HCT116 (cell line): ENCODE measurements at regions not wholly inside any gene's neighbourhood (a gene's known extent, or its start where the extent isn't known, plus 50 kb on each side); places are given as distances from the start of the nearest gene placed in this dataset.

Source experiments
- ATAC-seq: fragments of 200-7000 bp; cut with Tn5 transposase; 2 replicates; pipeline ENCODE4 v1.9.1; 2020; ENCODE audit warnings: mild to moderate bottlenecking, moderate library complexity
- BruUV-seq: library from RNA; stranded (reverse); fragments of 400-500 nt; replicated peaks from 2 replicates; lab custom pipeline; 2021; lab: Mats Ljungman, UMichigan
- CTCF ChIA-PET: fragments of 300-600 bp; sonication (Branson Sonifier 250); formaldehyde crosslinking; loops from one replicate; lab custom pipeline; 2021; ENCODE audit warnings: antibody characterized with exemption; lab: Charles Lee
- POLR2A ChIA-PET: fragments of 300-600, 350-600 bp; sonication (Branson Sonifier 250); formaldehyde crosslinking; loops from one replicate; lab custom pipeline; 2021; ENCODE audit warnings: antibody characterized with exemption; lab: Charles Lee
- RAD21 ChIA-PET, 2 experiments: fragments of 300-600 bp; sonication (Branson Sonifier 250); formaldehyde crosslinking; loops; one replicate each; lab custom pipeline; 2023; ENCODE audit warnings: low total read pairs in 2 of 2; ENCODE audit not compliant: uncharacterized antibody in 2 of 2, unreplicated experiment in 2 of 2, low non-redundant PET in 1 of 2; lab: Charles Lee
- DNase-seq: peaks from one replicate; pipeline ENCODE4 v3.0.0-alpha.2; 2010; ENCODE audit warnings: low read depth, low spot score
- H2AFZ ChIP-seq: fragments of 200-600 bp; shearing (Covaris generic), sonication (generic); 2 replicates; pipeline ENCODE4 v1.6.1; 2017; ENCODE audit warnings: low read depth, mixed run types, mixed read lengths, antibody characterized with exemption, low read length; ENCODE audit not compliant: poor library complexity, severe bottlenecking
- H3K27ac ChIP-seq: 2 replicates; pipeline ENCODE4 v1.5.1; 2012; ENCODE audit warnings: low read depth, low read length
- H3K27me3 ChIP-seq: fragments of 200-600 bp; sonication (generic); 2 replicates; pipeline ENCODE4 v1.6.1; 2016; ENCODE audit warnings: mixed run types, low read length, mixed read lengths; ENCODE audit not compliant: insufficient read depth
- H3K36me3 ChIP-seq, 2 experiments: fragments of 200-500 bp in 1 of 2; fragments of 200-600 bp in 1 of 2; sonication (Bioruptor generic) in 1 of 2; sonication (generic) in 1 of 2; 2 replicates each; pipeline versions ENCODE4 v1.5.1 to v1.6.1; 2014 to 2016; ENCODE audit warnings: low read length in 2 of 2, inconsistent platforms in 1 of 2, mixed read lengths in 1 of 2, mixed run types in 1 of 2; ENCODE audit not compliant: insufficient read depth in 2 of 2, control insufficient read depth in 1 of 2
- H3K4me1 ChIP-seq, 2 experiments: fragments of 200-600 bp in 1 of 2; sonication (generic) in 1 of 2; 2 replicates each; pipeline versions ENCODE4 v1.5.1 to v1.6.1; 2012 to 2017; ENCODE audit warnings: low read length in 2 of 2, inconsistent platforms in 1 of 2, mild to moderate bottlenecking in 1 of 2, mixed read lengths in 1 of 2, mixed run types in 1 of 2, moderate library complexity in 1 of 2; ENCODE audit not compliant: insufficient read depth in 2 of 2, control insufficient read depth in 1 of 2
- H3K4me2 ChIP-seq: fragments of 200-600 bp; sonication (generic); 2 replicates; pipeline ENCODE4 v1.6.1; 2017; ENCODE audit warnings: mixed run types, low read length, mixed read lengths
- H3K4me3 ChIP-seq, 2 experiments: fragments of 200-600 bp in 1 of 2; sonication (generic) in 1 of 2; replicated peaks in 1 of 2; 2 replicates each; pipeline ENCODE4 v1.5.1; 2011 to 2016; ENCODE audit warnings: low read length in 2 of 2, control low read depth in 1 of 2, low read depth in 1 of 2, mild to moderate bottlenecking in 1 of 2, mixed read lengths in 1 of 2, mixed run types in 1 of 2
- H3K79me2 ChIP-seq: fragments of 200-600 bp; sonication (generic); 2 replicates; pipeline ENCODE4 v1.6.1; 2017; ENCODE audit warnings: mild to moderate bottlenecking, mixed run types, low read length, moderate library complexity, mixed read lengths; ENCODE audit not compliant: insufficient read depth
- H3K9ac ChIP-seq: fragments of 200-600 bp; sonication (generic); 2 replicates; pipeline ENCODE4 v1.6.1; 2016; ENCODE audit warnings: low read length, mixed read lengths
- H3K9me2 ChIP-seq: fragments of 200-600 bp; sonication (generic), shearing (Covaris generic); 2 replicates; pipeline ENCODE4 v1.6.1; 2017; ENCODE audit warnings: mixed run types, mild to moderate bottlenecking, moderate library complexity; ENCODE audit not compliant: insufficient read depth
- H3K9me3 ChIP-seq, 2 experiments: fragments of 200-500 bp in 1 of 2; fragments of 200-600 bp in 1 of 2; sonication (Bioruptor generic) in 1 of 2; sonication (generic) in 1 of 2; 2 replicates each; pipeline ENCODE4 v1.6.1; 2014 to 2017; ENCODE audit warnings: low read length in 2 of 2, mixed read lengths in 2 of 2, inconsistent platforms in 1 of 2, low read depth in 1 of 2, mild to moderate bottlenecking in 1 of 2, mixed run types in 1 of 2, moderate library complexity in 1 of 2; ENCODE audit not compliant: control insufficient read depth in 1 of 2, insufficient read depth in 1 of 2
- H4K20me1 ChIP-seq: fragments of 200-600 bp; sonication (generic), shearing (Covaris generic); 2 replicates; pipeline ENCODE4 v1.6.1; 2017; ENCODE audit warnings: mixed run types, mild to moderate bottlenecking, moderate library complexity; ENCODE audit not compliant: insufficient read depth
- CBX3 ChIP-seq: IDR thresholded peaks from 2 replicates; pipeline ENCODE4 v1.6.1; 2012; ENCODE audit warnings: low read depth
- CTCF ChIP-seq, 3 experiments: fragments of 200-600 bp in 1 of 3; sonication (generic) in 1 of 3; IDR thresholded peaks in 2 of 3; conservative IDR thresholded peaks in 1 of 3; 2 replicates each; pipeline ENCODE4 v1.5.1; 2012 to 2017; ENCODE audit warnings: low read depth in 2 of 3, low read length in 2 of 3, antibody characterized with exemption in 1 of 3, borderline replicate concordance in 1 of 3, control low read depth in 1 of 3, mild to moderate bottlenecking in 1 of 3, mixed read lengths in 1 of 3, mixed run types in 1 of 3, moderate library complexity in 1 of 3; ENCODE audit not compliant: insufficient read depth in 1 of 3
- ELF1 ChIP-seq: IDR thresholded peaks from 2 replicates; pipeline ENCODE4 v1.6.1; 2012; ENCODE audit warnings: low read depth, borderline replicate concordance
- JUND ChIP-seq: IDR thresholded peaks from 2 replicates; pipeline ENCODE4 v1.6.1; 2012
- MAX ChIP-seq: IDR thresholded peaks from 2 replicates; pipeline ENCODE4 v1.6.1; 2012
- POLR2A ChIP-seq: IDR thresholded peaks from 2 replicates; pipeline ENCODE4 v1.7.0; 2011; ENCODE audit warnings: borderline replicate concordance; ENCODE audit not compliant: insufficient read depth, insufficient read length; ENCODE audit errors: extremely low read depth
- POLR2AphosphoS5 ChIP-seq: IDR thresholded peaks from 2 replicates; pipeline ENCODE4 v1.6.1; 2011; ENCODE audit warnings: mild to moderate bottlenecking, low read depth, low read length, moderate library complexity
- RAD21 ChIP-seq: IDR thresholded peaks from 2 replicates; pipeline ENCODE4 v1.6.1; 2012; ENCODE audit warnings: low read depth, mild to moderate bottlenecking
- SIN3A ChIP-seq: IDR thresholded peaks from 2 replicates; pipeline ENCODE4 v1.6.1; 2012; ENCODE audit warnings: low read depth
- SP1 ChIP-seq: IDR thresholded peaks from 2 replicates; pipeline ENCODE4 v1.6.1; 2012; ENCODE audit warnings: low read depth
- ZFX ChIP-seq: fragments of 450-650 bp; IDR thresholded peaks from 2 replicates; pipeline ENCODE4 v1.6.1; 2017
- intact Hi-C: fragments of 100-400 bp; cut with micrococcal nuclease; formaldehyde crosslinking; loops from 2 replicates; pipeline ENCODE4 v1.10.0; 2022

- Histone ChIP-seq H3K4me1 (no peaks in the 10 kb centered on the region), H3K4me2 (no peak overlapping the region), H3K79me2 (no peaks in the 10 kb centered on the region), H3K9ac (no peak overlapping the region), H3K27me3 (no peaks in the 10 kb centered on the region), H3K9me2 (no peaks in the 10 kb centered on the region), H4K20me1 (no peaks in the 10 kb centered on the region), H3K4me3 (no peak overlapping the region), H2AFZ (no peak overlapping the region), H3K27ac (no peak overlapping the region), H3K9me3 (peaks cover 6 to 17% of the 10 kb centered on the region in 2 experiments; a peak in 2 of 4 replicates), H3K36me3 (no peaks in the 10 kb centered on the region)
- no TSS peak for BruUV-seq
- DNase-seq (no peak), ATAC-seq (no peak)
- intact Hi-C loops = no loop called here
- ChIA-PET RAD21 (no interaction called here), CTCF (no interaction called here), POLR2A (no interaction called here)
- TF ChIP-seq SIN3A (no peak), ZFX (no peak), POLR2AphosphoS5 (no peak), CBX3 (no peak), CTCF (IDR thresholded peaks at IDR 0.05 in 2 of 3, conservative IDR thresholded peaks at IDR 0.05 in 1 of 3; ENCODE audit: borderline replicate concordance in 1 of 3, insufficient read depth in 1 of 3, low read depth in 2 of 3, low read length in 2 of 3) (no peak), SP1 (no peak), JUND (no peak), POLR2A (no peak), ELF1 (no peak), RAD21 (no peak), MAX (no peak)
These were observed 682.4 kb upstream of the CDH10 start for GRCh38 chr5:25327172-25327571.
